SK-N-SH (cell line): ENCODE measurements at regions not wholly inside any gene's neighbourhood (a gene's known extent, or its start where the extent isn't known, plus 50 kb on each side); places are given as distances from the start of the nearest gene placed in this dataset.

ENCODE experiments used
- CTCF ChIA-PET: fragments of 300-600, 350-600 bp; formaldehyde crosslinking; extraction: SDS; loops from one replicate; lab custom pipeline; 2021; lab: Yijun Ruan, JAX
- POLR2A ChIA-PET: fragments of 350-600 bp; sonication (Branson Sonifier 250); formaldehyde crosslinking; extraction: SDS; loops from one replicate; lab custom pipeline; 2020; ENCODE audit warnings: antibody characterized with exemption, inconsistent platforms; lab: Yijun Ruan, JAX
- DNase-seq: peaks from one replicate; pipeline ENCODE4 v3.0.0; 2012
- H2AFZ ChIP-seq: fragments of 200-600 bp; sonication (generic); 2 replicates; pipeline ENCODE4 v1.8.1; 2016; ENCODE audit warnings: antibody characterized with exemption, mild to moderate bottlenecking, low read depth
- H3F3A ChIP-seq: fragments of 200-600 bp; sonication (generic); replicated peaks from 2 replicates; pipeline ENCODE3; 2016; ENCODE audit warnings: antibody characterized with exemption, mild to moderate bottlenecking; ENCODE audit not compliant: insufficient read depth
- H3K27ac ChIP-seq, 2 experiments: fragments of 200-500 bp in 1 of 2; fragments of 200-600 bp in 1 of 2; sonication (Bioruptor generic) in 1 of 2; sonication (generic), shearing (Covaris generic) in 1 of 2; 2 replicates each; pipeline versions ENCODE4 v1.5.1 to v1.6.1; 2014 to 2016; ENCODE audit warnings: low read depth in 2 of 2, inconsistent platforms in 1 of 2, low read length in 1 of 2, mild to moderate bottlenecking in 1 of 2, mixed read lengths in 1 of 2
- H3K27me3 ChIP-seq: fragments of 200-600 bp; sonication (generic), shearing (Covaris generic); 2 replicates; pipeline ENCODE4 v1.6.1; 2016; ENCODE audit warnings: mixed run types; ENCODE audit not compliant: insufficient read depth
- H3K36me3 ChIP-seq, 2 experiments: fragments of 200-500 bp in 1 of 2; fragments of 200-600 bp in 1 of 2; sonication (Bioruptor generic) in 1 of 2; sonication (generic) in 1 of 2; replicated peaks in 1 of 2; 2 replicates each; pipeline versions ENCODE3 to v1.5.1; 2014 to 2016; ENCODE audit warnings: low read length in 1 of 2, mild to moderate bottlenecking in 1 of 2; ENCODE audit not compliant: insufficient read depth in 2 of 2, control insufficient read depth in 1 of 2
- H3K4me1 ChIP-seq, 2 experiments: fragments of 200-500 bp in 1 of 2; fragments of 200-600 bp in 1 of 2; sonication (Bioruptor generic) in 1 of 2; sonication (generic), shearing (Covaris generic) in 1 of 2; 2 replicates each; pipeline versions ENCODE4 v1.5.1 to v1.6.1; 2014 to 2016; ENCODE audit warnings: low read depth in 1 of 2, low read length in 1 of 2, mixed run types in 1 of 2; ENCODE audit not compliant: insufficient read depth in 2 of 2, control insufficient read depth in 1 of 2
- H3K4me2 ChIP-seq: fragments of 200-600 bp; sonication (generic), shearing (Covaris generic); 2 replicates; pipeline ENCODE4 v1.6.1; 2017; ENCODE audit warnings: mixed run types
- H3K4me3 ChIP-seq, 2 experiments: fragments of 200-500 bp in 1 of 2; fragments of 200-600 bp in 1 of 2; sonication (Bioruptor generic) in 1 of 2; sonication (generic), shearing (Covaris generic) in 1 of 2; 2 replicates each; pipeline versions ENCODE4 v1.5.1 to v1.8.1; 2014 to 2016; ENCODE audit warnings: low read depth in 2 of 2, inconsistent platforms in 1 of 2, low read length in 1 of 2, mild to moderate bottlenecking in 1 of 2, mixed read lengths in 1 of 2, moderate library complexity in 1 of 2
- H3K79me2 ChIP-seq: fragments of 200-600 bp; sonication (generic); 2 replicates; pipeline ENCODE4 v1.8.1; 2017; ENCODE audit warnings: mild to moderate bottlenecking; ENCODE audit not compliant: insufficient read depth
- H3K9ac ChIP-seq: fragments of 200-600 bp; sonication (generic); 2 replicates; pipeline ENCODE4 v1.6.1; 2017; ENCODE audit warnings: mixed run types
- H3K9me2 ChIP-seq: fragments of 200-600 bp; sonication (generic); 2 replicates; pipeline ENCODE4 v1.6.1; 2017; ENCODE audit warnings: mixed run types
- H3K9me3 ChIP-seq: fragments of 200-600 bp; sonication (generic); 2 replicates; pipeline ENCODE4 v1.6.1; 2017; ENCODE audit warnings: mixed run types, mild to moderate bottlenecking, moderate library complexity
- H4K20me1 ChIP-seq: fragments of 200-600 bp; sonication (generic); 2 replicates; pipeline ENCODE4 v1.6.1; 2017; ENCODE audit warnings: mild to moderate bottlenecking, mixed run types; ENCODE audit not compliant: insufficient read depth
- CTCF ChIP-seq: fragments of 200-600 bp; sonication (generic); IDR thresholded peaks from 2 replicates; pipeline ENCODE4 v1.6.1; 2017; ENCODE audit warnings: antibody characterized with exemption, mild to moderate bottlenecking, moderate library complexity
- EZH2phosphoT487 ChIP-seq: fragments of 200-600 bp; sonication (generic); IDR thresholded peaks from 2 replicates; pipeline ENCODE4 v1.6.1; 2017; ENCODE audit warnings: low read depth, mixed run types, mild to moderate bottlenecking, antibody characterized with exemption, moderate library complexity, borderline replicate concordance
- FOXJ3 ChIP-seq: sonication (generic); formaldehyde crosslinking; IDR thresholded peaks from 2 replicates; pipeline ENCODE4 v1.5.1; 2020; ENCODE audit warnings: mild to moderate bottlenecking, missing genetic modification reagents
- MEF2A ChIP-seq: IDR thresholded peaks from 2 replicates; pipeline ENCODE4 v1.4.0; 2012; ENCODE audit warnings: low read depth, borderline replicate concordance
- NFIC ChIP-seq: IDR thresholded peaks from 2 replicates; pipeline ENCODE4 v1.4.0; 2012; ENCODE audit warnings: borderline replicate concordance
- NRF1 ChIP-seq: IDR thresholded peaks from 2 replicates; pipeline ENCODE4 v1.6.1; 2012; ENCODE audit warnings: low read depth, mild to moderate bottlenecking, low read length
- PBX3 ChIP-seq: IDR thresholded peaks from 2 replicates; pipeline ENCODE4; 2012
- RCOR1 ChIP-seq: fragments of 150-350 bp; IDR thresholded peaks from 2 replicates; pipeline ENCODE4 v1.6.1; 2017; ENCODE audit warnings: antibody characterized with exemption, low read length
- RFX5 ChIP-seq: IDR thresholded peaks from 2 replicates; pipeline ENCODE4 v1.6.1; 2012; ENCODE audit warnings: mild to moderate bottlenecking, improper control_type of control experiment, low read length
- SMC3 ChIP-seq: IDR thresholded peaks from 2 replicates; pipeline ENCODE4 v1.6.1; 2012; ENCODE audit warnings: low read depth, low read length, improper control_type of control experiment
- TAF1 ChIP-seq: IDR thresholded peaks from 2 replicates; pipeline ENCODE4 v1.6.1; 2012; ENCODE audit warnings: low read depth, mild to moderate bottlenecking, low read length, moderate library complexity, borderline replicate concordance
- TCF12 ChIP-seq: IDR thresholded peaks from 2 replicates; pipeline ENCODE4 v1.4.0; 2012
- USF1 ChIP-seq: IDR thresholded peaks from 2 replicates; pipeline ENCODE4 v1.4.0; 2012; ENCODE audit warnings: low read depth, borderline replicate concordance
- ZBTB33 ChIP-seq: IDR thresholded peaks from 2 replicates; pipeline ENCODE4 v1.4.0; 2012; ENCODE audit warnings: low read depth, borderline replicate concordance
- WGBS: methylation state at CpG from one replicate; pipeline ENCODE4 v1.1.6; 2017; ENCODE audit warnings: low lambda C conversion rate; 5-methylcytosine and 5-hydroxymethylcytosine counted together

GRCh38 chr20:24787621-24788020 lies 161.4 kb upstream of the CST7 start (continued):
- TF ChIP-seq RCOR1 (no peak), USF1 (no peak), PBX3 (no peak), TAF1 (no peak), EZH2phosphoT487 (no peak)

- Histone ChIP-seq H4K20me1 (no peaks in the 10 kb centered on the region), H3K4me2 (no peak overlapping the region), H3K9ac (no peak overlapping the region), H3F3A (no peaks in the 10 kb centered on the region), H3K27ac (no peak overlapping the region), H3K9me3 (no peaks in the 10 kb centered on the region), H3K9me2 (no peaks in the 10 kb centered on the region), H3K4me1 (peaks cover 0 to 7% of the 10 kb centered on the region in 2 experiments; a peak in 1 of 4 replicates), H3K79me2 (no peaks in the 10 kb centered on the region), H2AFZ (no peak overlapping the region), H3K27me3 (no peaks in the 10 kb centered on the region), H3K36me3 (no peaks in the 10 kb centered on the region), H3K4me3 (no peak overlapping the region)
- DNase-seq: no peak
- ChIA-PET CTCF (interaction anchor here (3.1 kb wide), 1 partner anchor 9 kb away, joined by 16 read pairs; no protein-coding TSS in a partner anchor), POLR2A (no interaction called here)
- no peak for TF ChIP-seq NRF1
- no peak for TF ChIP-seq ZBTB33
- 27% methylated on average over 4 of the region's 4 CpGs for WGBS
These were observed 159.2 kb upstream of the CST7 start for GRCh38 chr20:24789877-24790276.

- TF ChIP-seq TAF1 (no peak), RCOR1 (no peak), RFX5 (no peak), MEF2A (no peak), NFIC (no peak), FOXJ3 (CRISPR knock-in tag) (no peak), SMC3 (no peak), CTCF (no peak), TCF12 (no peak)
- POLR2A ChIA-PET: no interaction called here
These were observed 158.3 kb upstream of the CST7 start for GRCh38 chr20:24790746-24791283.

More at GRCh38 chr20:24790746-24791283, 158.3 kb upstream of the CST7 start:
- WGBS: 27% methylated on average over 6 of the region's 13 CpGs
- CTCF ChIA-PET: interaction anchor here (1.2 to 3.1 kb wide), 4 partner anchors 10 to 630 kb away, joined by 3 to 16 read pairs (median 4); no protein-coding TSS in a partner anchor
- H3K27ac ChIP-seq: no peak overlapping the region
- H4K20me1 ChIP-seq: no peaks in the 10 kb centered on the region
- H3K4me3 ChIP-seq: no peak overlapping the region
- no peaks in the 10 kb centered on the region for H3K27me3 ChIP-seq
- H2AFZ ChIP-seq: no peak overlapping the region
- H3K79me2 ChIP-seq: no peaks in the 10 kb centered on the region
- no peak for DNase-seq
- H3K4me1 ChIP-seq: peaks cover 0 to under 1% of the 10 kb centered on the region in 2 experiments; a peak in 1 of 4 replicates
- no peaks in the 10 kb centered on the region for H3F3A ChIP-seq
- no peaks in the 10 kb centered on the region for H3K9me2 ChIP-seq
- H3K4me2 ChIP-seq: no peak overlapping the region
- H3K9ac ChIP-seq: no peak overlapping the region
- H3K9me3 ChIP-seq: no peaks in the 10 kb centered on the region
- H3K36me3 ChIP-seq: no peaks in the 10 kb centered on the region
